Heart left ventricle (tissue), 13 donors: ENCODE measurements at regions not wholly inside any gene's neighbourhood (a gene's known extent, or its start where the extent isn't known, plus 50 kb on each side); places are given as distances from the start of the nearest gene placed in this dataset.
"Not testable (repeated sequence)": the region's sequence is repeated elsewhere in the genome, so short reads cannot be mapped to it uniquely, and the experiment has no call there.

Experiments used
- POLR2A ChIP-seq, 2 donors: fragments of 450-650 bp; IDR thresholded peaks; one replicate each; pipeline ENCODE4 v1.6.1; 2017; ENCODE audit warnings: antibody characterized with exemption in 2 of 2, mild to moderate bottlenecking in 2 of 2, moderate library complexity in 2 of 2
- TF ChIP-seq, protein P1 (sequence below), 12 donors: fragments of 200-600 bp; sonication (generic) in 4 of 12; IDR thresholded peaks; one replicate each; pipeline versions ENCODE4 v1.5.0 to v1.8.0; 2018 to 2022; ENCODE audit warnings: antibody characterized with exemption in 12 of 12, mild to moderate bottlenecking in 5 of 12
- donor health status: ischemic (EF 13 %, LVEDD 7.1; RV severe dilation, severe dysfunction).
- donor health status: DM: no; HTN: yes; CAD: no.
- donor health status: DM: no; HTN: no; CAD: no.
- donor health status: ischemic (EF 25% LVEDD 6.9; RV normal size, moderate dysfunction).
- donor health status: ischemic (EF 25% LVEDD 5.7; RV mildly dilated, moderate dysfunction).
- donor health status: ischemic (EF 35%, LVEDD 5.7; RV mildly dilated, moderate dysfunction).
- donor health status: nonischemic (EF 11% LVEDD 7.7; RV severe dilation, severe dysfunction).
- donor health status: DM: yes; HTN: yes; CAD: no.
- donor health status: PGD.
- donor health status: ischemic (EF 29% LVEDD 5.4; RV normal size, mild dysfunction).
- donor health status: nonischemic (EF 23%, LVEDD 6.1; RV moderate dilation, normal function).

DNA sequence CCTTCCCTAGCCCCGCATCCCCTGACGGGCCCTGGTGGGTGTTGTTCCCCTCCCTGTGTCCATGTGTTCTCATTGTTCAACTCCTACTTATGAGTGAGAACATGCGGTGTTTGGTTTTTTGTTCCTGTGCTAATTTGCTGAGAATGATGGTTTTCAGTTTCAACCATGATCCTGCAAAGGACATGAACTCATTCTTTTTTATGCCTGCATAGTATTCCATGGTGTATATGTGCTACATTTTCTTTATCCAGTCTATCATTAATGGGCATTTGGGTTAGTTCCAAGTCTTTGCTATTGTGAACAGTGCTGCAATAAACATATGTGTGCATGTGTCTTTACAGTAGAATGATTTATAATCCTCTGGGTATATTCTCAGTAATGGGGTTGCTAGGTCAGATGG is 65.7 kb upstream of the DCD start:
- TF ChIP-seq, protein P1, sequence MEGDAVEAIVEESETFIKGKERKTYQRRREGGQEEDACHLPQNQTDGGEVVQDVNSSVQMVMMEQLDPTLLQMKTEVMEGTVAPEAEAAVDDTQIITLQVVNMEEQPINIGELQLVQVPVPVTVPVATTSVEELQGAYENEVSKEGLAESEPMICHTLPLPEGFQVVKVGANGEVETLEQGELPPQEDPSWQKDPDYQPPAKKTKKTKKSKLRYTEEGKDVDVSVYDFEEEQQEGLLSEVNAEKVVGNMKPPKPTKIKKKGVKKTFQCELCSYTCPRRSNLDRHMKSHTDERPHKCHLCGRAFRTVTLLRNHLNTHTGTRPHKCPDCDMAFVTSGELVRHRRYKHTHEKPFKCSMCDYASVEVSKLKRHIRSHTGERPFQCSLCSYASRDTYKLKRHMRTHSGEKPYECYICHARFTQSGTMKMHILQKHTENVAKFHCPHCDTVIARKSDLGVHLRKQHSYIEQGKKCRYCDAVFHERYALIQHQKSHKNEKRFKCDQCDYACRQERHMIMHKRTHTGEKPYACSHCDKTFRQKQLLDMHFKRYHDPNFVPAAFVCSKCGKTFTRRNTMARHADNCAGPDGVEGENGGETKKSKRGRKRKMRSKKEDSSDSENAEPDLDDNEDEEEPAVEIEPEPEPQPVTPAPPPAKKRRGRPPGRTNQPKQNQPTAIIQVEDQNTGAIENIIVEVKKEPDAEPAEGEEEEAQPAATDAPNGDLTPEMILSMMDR (IDR thresholded peaks at IDR 0.05) = not testable (repeated sequence)
- TF ChIP-seq POLR2A (IDR thresholded peaks at IDR 0.05) = not testable (repeated sequence)
